ENCODE measurements at regions not wholly inside any gene's neighbourhood (a gene's known extent, or its start where the extent isn't known, plus 50 kb on each side); places are given as distances from the start of the nearest gene placed in this dataset.

- H3K9ac ChIP-seq, result no peak overlapping the region
Measured at GRCh38 chr5:8295141-8295540, 426.2 kb downstream of the MTRR start.

GRCh38 chr5:8299716-8300115 lies 430.8 kb downstream of the MTRR start:
- H3K27ac ChIP-seq, result no peak overlapping the region
- no peaks in the 10 kb centered on the region for H3K9me3 ChIP-seq (ENCODE audit: control insufficient read depth, low read length)
- no peaks in the 10 kb centered on the region for H3K79me2 ChIP-seq
- H3K4me2 ChIP-seq (ENCODE audit: low read length), result no peak overlapping the region
- no peak for TF ChIP-seq CTCF (IDR thresholded peaks at IDR 0.05)
- no peak overlapping the region for H2AFZ ChIP-seq
- no peaks in the 10 kb centered on the region for H3K36me3 ChIP-seq (ENCODE audit: control insufficient read depth, insufficient read depth, low read length)
- no peak overlapping the region for H3K9ac ChIP-seq
- H3K4me1 ChIP-seq, result no peaks in the 10 kb centered on the region
- H3K4me3 ChIP-seq (ENCODE audit: low read depth, low read length), result no peak overlapping the region
- no peaks in the 10 kb centered on the region for H3K27me3 ChIP-seq (ENCODE audit: control insufficient read depth, insufficient read depth, low read length)

More at GRCh38 chr5:8295141-8295540, 426.2 kb downstream of the MTRR start:
- no peaks in the 10 kb centered on the region for H3K36me3 ChIP-seq (ENCODE audit: control insufficient read depth, insufficient read depth, low read length)
- no peaks in the 10 kb centered on the region for H3K4me1 ChIP-seq
- H3K79me2 ChIP-seq, result no peaks in the 10 kb centered on the region
- no peaks in the 10 kb centered on the region for H3K27me3 ChIP-seq (ENCODE audit: control insufficient read depth, insufficient read depth, low read length)
- no peak overlapping the region for H3K4me3 ChIP-seq (ENCODE audit: low read depth, low read length)
- no peak overlapping the region for H2AFZ ChIP-seq
- no peak overlapping the region for H3K27ac ChIP-seq
- no peaks in the 10 kb centered on the region for H3K9me3 ChIP-seq (ENCODE audit: control insufficient read depth, low read length)
- H3K4me2 ChIP-seq (ENCODE audit: low read length), result no peak overlapping the region
- TF ChIP-seq CTCF (IDR thresholded peaks at IDR 0.05), result no peak

GRCh38 chr5:8304341-8304740 lies 435.4 kb downstream of the MTRR start:
- Histone ChIP-seq H3K4me3 (ENCODE audit: low read depth, low read length) (no peak overlapping the region), H3K9ac (no peak overlapping the region), H3K36me3 (ENCODE audit: control insufficient read depth, insufficient read depth, low read length) (no peaks in the 10 kb centered on the region), H3K4me2 (ENCODE audit: low read length) (no peak overlapping the region), H3K27ac (no peak overlapping the region), H3K9me3 (ENCODE audit: control insufficient read depth, low read length) (no peaks in the 10 kb centered on the region), H3K27me3 (ENCODE audit: control insufficient read depth, insufficient read depth, low read length) (no peaks in the 10 kb centered on the region), H3K79me2 (no peaks in the 10 kb centered on the region), H2AFZ (no peak overlapping the region), H3K4me1 (no peaks in the 10 kb centered on the region)
- TF ChIP-seq CTCF (IDR thresholded peaks at IDR 0.05), result no peak

GRCh38 chr5:8306288-8306896 lies 437.4 kb downstream of the MTRR start:
- Histone ChIP-seq H3K79me2 (no peaks in the 10 kb centered on the region), H3K9me3 (ENCODE audit: control insufficient read depth, low read length) (no peaks in the 10 kb centered on the region), H3K4me1 (no peaks in the 10 kb centered on the region), H3K36me3 (ENCODE audit: control insufficient read depth, insufficient read depth, low read length) (no peaks in the 10 kb centered on the region), H3K4me3 (ENCODE audit: low read depth, low read length) (no peak overlapping the region), H3K9ac (no peak overlapping the region), H3K4me2 (ENCODE audit: low read length) (no peak overlapping the region), H2AFZ (no peak overlapping the region), H3K27ac (no peak overlapping the region), H3K27me3 (ENCODE audit: control insufficient read depth, insufficient read depth, low read length) (no peaks in the 10 kb centered on the region)
- TF ChIP-seq CTCF (IDR thresholded peaks at IDR 0.05), result no peak

- Histone ChIP-seq H3K4me3 (ENCODE audit: low read depth, low read length) (no peak overlapping the region), H3K27ac (no peak overlapping the region), H3K79me2 (no peaks in the 10 kb centered on the region), H3K4me1 (no peaks in the 10 kb centered on the region), H3K9me3 (ENCODE audit: control insufficient read depth, low read length) (no peaks in the 10 kb centered on the region), H3K27me3 (ENCODE audit: control insufficient read depth, insufficient read depth, low read length) (no peaks in the 10 kb centered on the region), H3K9ac (no peak overlapping the region), H3K4me2 (ENCODE audit: low read length) (no peak overlapping the region), H3K36me3 (ENCODE audit: control insufficient read depth, insufficient read depth, low read length) (no peaks in the 10 kb centered on the region), H2AFZ (no peak overlapping the region)
- TF ChIP-seq CTCF (IDR thresholded peaks at IDR 0.05), result no peak
Measured at GRCh38 chr5:8314965-8315364, 446.0 kb downstream of the MTRR start.

Data from parathyroid adenoma (tissue), 2 donors.